ENCODE measurements at regions not wholly inside any gene's neighbourhood (a gene's known extent, or its start where the extent isn't known, plus 50 kb on each side); places are given as distances from the start of the nearest gene placed in this dataset.
A peak's percentile ranks its signal among the peaks of the same experiment; 100 is the strongest.
"Not testable (repeated sequence)": the region's sequence is repeated elsewhere in the genome, so short reads cannot be mapped to it uniquely, and the experiment has no call there.

GRCh38 chr7:142514716-142515115 lies 234.6 kb upstream of the PRSS1 start:
- DNase-seq (ENCODE audit: low read depth in 1 of 2, low spot score in 2 of 2); H3K36me3 ChIP-seq; H3K27ac ChIP-seq; H3K9me3 ChIP-seq (replicated peaks); H3K4me3 ChIP-seq; H3K27me3 ChIP-seq (replicated peaks); H3K4me1 ChIP-seq (replicated peaks): not testable (repeated sequence)

GRCh38 chr7:142513178-142513955 lies 235.9 kb upstream of the PRSS1 start:
- no peak for DNase-seq (ENCODE audit: low read depth in 1 of 2, low spot score in 2 of 2)
- H3K27me3 ChIP-seq (replicated peaks) = peaks cover 7% of the 10 kb centered on the region
- no peak overlapping the region for H3K4me3 ChIP-seq
- H3K27ac ChIP-seq = no peak overlapping the region
- no peaks in the 10 kb centered on the region for H3K4me1 ChIP-seq (replicated peaks)
- H3K36me3 ChIP-seq = no peaks in the 10 kb centered on the region
- H3K9me3 ChIP-seq (replicated peaks) = no peaks in the 10 kb centered on the region

GRCh38 chr7:142511801-142512200 lies 237.5 kb upstream of the PRSS1 start:
- no peaks in the 10 kb centered on the region for H3K4me1 ChIP-seq (replicated peaks)
- H3K27ac ChIP-seq = no peak overlapping the region
- peaks cover 7% of the 10 kb centered on the region for H3K27me3 ChIP-seq (replicated peaks)
- no peak for DNase-seq (ENCODE audit: low read depth in 1 of 2, low spot score in 2 of 2)
- H3K36me3 ChIP-seq = no peaks in the 10 kb centered on the region
- no peak overlapping the region for H3K4me3 ChIP-seq
- H3K9me3 ChIP-seq (replicated peaks) = no peaks in the 10 kb centered on the region

GRCh38 chr7:142511374-142511773 lies 237.9 kb upstream of the PRSS1 start:
- no peaks in the 10 kb centered on the region for H3K36me3 ChIP-seq
- no peak overlapping the region for H3K4me3 ChIP-seq
- peak in 1 of 2 experiments; percentile 15 for DNase-seq (ENCODE audit: low read depth in 1 of 2, low spot score in 2 of 2)
- H3K4me1 ChIP-seq (replicated peaks) = no peaks in the 10 kb centered on the region
- H3K27ac ChIP-seq = no peak overlapping the region
- peaks cover 3% of the 10 kb centered on the region; the same call in 1 of the 2 replicates for H3K27me3 ChIP-seq (replicated peaks)
- no peaks in the 10 kb centered on the region for H3K9me3 ChIP-seq (replicated peaks)

GRCh38 chr7:142509235-142509634 lies 240.0 kb upstream of the PRSS1 start:
- H3K4me1 ChIP-seq (replicated peaks); H3K36me3 ChIP-seq; H3K4me3 ChIP-seq; H3K27ac ChIP-seq; H3K27me3 ChIP-seq (replicated peaks); H3K9me3 ChIP-seq (replicated peaks): not testable (repeated sequence)
- DNase-seq (ENCODE audit: low read depth in 1 of 2, low spot score in 2 of 2) = peak in 1 of 2 experiments; percentile 30

GRCh38 chr7:142508251-142508650 lies 241.0 kb upstream of the PRSS1 start:
- DNase-seq (ENCODE audit: low read depth in 1 of 2, low spot score in 2 of 2) = peak in 1 of 2 experiments; percentile 19
- H3K36me3 ChIP-seq = no peaks in the 10 kb centered on the region
- no peaks in the 10 kb centered on the region for H3K9me3 ChIP-seq (replicated peaks)
- H3K27me3 ChIP-seq (replicated peaks) = no peaks in the 10 kb centered on the region
- no peak overlapping the region for H3K27ac ChIP-seq
- no peaks in the 10 kb centered on the region for H3K4me1 ChIP-seq (replicated peaks)
- H3K4me3 ChIP-seq = no peak overlapping the region

GRCh38 chr7:142507799-142508198 lies 241.5 kb upstream of the PRSS1 start:
- Histone ChIP-seq H3K36me3 (no peaks in the 10 kb centered on the region), H3K27me3 (replicated peaks) (no peaks in the 10 kb centered on the region), H3K4me1 (replicated peaks) (no peaks in the 10 kb centered on the region), H3K27ac (no peak overlapping the region), H3K9me3 (replicated peaks) (no peaks in the 10 kb centered on the region), H3K4me3 (no peak overlapping the region)
- DNase-seq (ENCODE audit: low read depth in 1 of 2, low spot score in 2 of 2) = peak in 1 of 2 experiments; percentile 28

GRCh38 chr7:142507066-142507465 lies 242.2 kb upstream of the PRSS1 start:
- H3K4me3 ChIP-seq; H3K9me3 ChIP-seq (replicated peaks); H3K36me3 ChIP-seq; H3K27me3 ChIP-seq (replicated peaks); H3K27ac ChIP-seq; DNase-seq (ENCODE audit: low read depth in 1 of 2, low spot score in 2 of 2); H3K4me1 ChIP-seq (replicated peaks): not testable (repeated sequence)

- Histone ChIP-seq H3K4me3 (no peak overlapping the region), H3K27ac (no peak overlapping the region), H3K27me3 (replicated peaks) (no peaks in the 10 kb centered on the region), H3K4me1 (replicated peaks) (no peaks in the 10 kb centered on the region), H3K9me3 (replicated peaks) (no peaks in the 10 kb centered on the region), H3K36me3 (no peaks in the 10 kb centered on the region)
- no peak for DNase-seq (ENCODE audit: low read depth in 1 of 2, low spot score in 2 of 2)
Observed at GRCh38 chr7:142506601-142507000, 242.7 kb upstream of the PRSS1 start.

- not testable (repeated sequence) for H3K27ac ChIP-seq; DNase-seq (ENCODE audit: low read depth in 1 of 2, low spot score in 2 of 2); H3K4me3 ChIP-seq; H3K36me3 ChIP-seq; H3K4me1 ChIP-seq (replicated peaks); H3K27me3 ChIP-seq (replicated peaks); H3K9me3 ChIP-seq (replicated peaks)
Observed at GRCh38 chr7:142503949-142504348, 245.3 kb upstream of the PRSS1 start.

- Histone ChIP-seq H3K4me3 (no peak overlapping the region), H3K27ac (no peak overlapping the region), H3K36me3 (no peaks in the 10 kb centered on the region), H3K4me1 (replicated peaks) (no peaks in the 10 kb centered on the region), H3K9me3 (replicated peaks) (no peaks in the 10 kb centered on the region), H3K27me3 (replicated peaks) (no peaks in the 10 kb centered on the region)
- no peak for DNase-seq (ENCODE audit: low read depth in 1 of 2, low spot score in 2 of 2)
Observed at GRCh38 chr7:142503036-142503435, 245.2 kb upstream of the PRSS58 start.

- Histone ChIP-seq H3K4me1 (replicated peaks) (no peaks in the 10 kb centered on the region), H3K4me3 (no peak overlapping the region), H3K27me3 (replicated peaks) (no peaks in the 10 kb centered on the region), H3K36me3 (no peaks in the 10 kb centered on the region), H3K27ac (no peak overlapping the region), H3K9me3 (replicated peaks) (no peaks in the 10 kb centered on the region)
- no peak for DNase-seq (ENCODE audit: low read depth in 1 of 2, low spot score in 2 of 2)
Observed at GRCh38 chr7:142501434-142501833, 243.6 kb upstream of the PRSS58 start.

GRCh38 chr7:142500366-142500765 lies 242.5 kb upstream of the PRSS58 start:
- Histone ChIP-seq H3K4me3 (no peak overlapping the region), H3K4me1 (replicated peaks) (no peaks in the 10 kb centered on the region), H3K27me3 (replicated peaks) (no peaks in the 10 kb centered on the region), H3K36me3 (no peaks in the 10 kb centered on the region), H3K27ac (no peak overlapping the region), H3K9me3 (replicated peaks) (no peaks in the 10 kb centered on the region)
- DNase-seq (ENCODE audit: low read depth in 1 of 2, low spot score in 2 of 2) = no peak

- no peak overlapping the region for H3K4me3 ChIP-seq
- no peaks in the 10 kb centered on the region for H3K4me1 ChIP-seq (replicated peaks)
- no peaks in the 10 kb centered on the region for H3K9me3 ChIP-seq (replicated peaks)
- H3K36me3 ChIP-seq = no peaks in the 10 kb centered on the region
- no peaks in the 10 kb centered on the region for H3K27me3 ChIP-seq (replicated peaks)
- H3K27ac ChIP-seq = no peak overlapping the region
- DNase-seq (ENCODE audit: low read depth in 1 of 2, low spot score in 2 of 2) = no peak
Observed at GRCh38 chr7:142499635-142500034, 241.8 kb upstream of the PRSS58 start.

- no peaks in the 10 kb centered on the region for H3K4me1 ChIP-seq (replicated peaks)
- no peak overlapping the region for H3K27ac ChIP-seq
- H3K27me3 ChIP-seq (replicated peaks) = no peaks in the 10 kb centered on the region
- no peaks in the 10 kb centered on the region for H3K36me3 ChIP-seq
- DNase-seq (ENCODE audit: low read depth in 1 of 2, low spot score in 2 of 2) = no peak
- H3K9me3 ChIP-seq (replicated peaks) = no peaks in the 10 kb centered on the region
- H3K4me3 ChIP-seq = no peak overlapping the region
Observed at GRCh38 chr7:142498364-142498763, 240.5 kb upstream of the PRSS58 start.

Measured in SJSA1 (cell line).